ENCODE measurements at regions not wholly inside any gene's neighbourhood (a gene's known extent, or its start where the extent isn't known, plus 50 kb on each side); places are given as distances from the start of the nearest gene placed in this dataset.
A peak's percentile ranks its signal among the peaks of the same experiment; 100 is the strongest.
"Not testable (repeated sequence)": the region's sequence is repeated elsewhere in the genome, so short reads cannot be mapped to it uniquely, and the experiment has no call there.

DNA sequence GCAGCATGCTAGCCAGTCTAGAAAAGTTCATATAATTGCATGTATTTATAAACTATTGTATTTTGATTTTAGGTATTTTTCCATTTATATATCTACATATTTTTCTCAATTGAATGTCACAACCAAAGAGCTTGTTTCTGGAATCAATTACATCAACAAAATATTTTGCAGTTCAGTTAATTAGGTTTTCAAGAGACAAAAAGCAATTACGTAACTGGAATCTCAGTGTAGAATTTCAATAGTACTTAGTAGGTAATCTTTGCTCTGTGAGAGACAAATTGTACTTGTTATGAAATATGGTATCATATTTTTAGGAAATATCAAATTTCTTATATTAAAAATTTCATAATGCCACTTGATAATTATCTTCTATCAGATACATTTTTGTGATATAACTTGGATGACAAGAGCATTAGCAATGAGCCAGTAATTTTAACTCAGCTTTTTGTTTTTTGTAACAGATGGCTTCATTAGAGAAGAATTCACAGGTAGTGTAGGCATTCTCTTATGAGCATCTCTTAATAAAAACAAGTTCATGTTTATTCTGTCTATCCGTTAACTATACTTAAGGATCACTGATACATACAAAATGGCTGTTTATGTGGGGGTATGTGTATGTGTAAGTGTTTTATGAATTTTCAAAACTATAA is 774.7 kb downstream of the C12orf50 start:
- no peak for DNase-seq (ENCODE audit: low spot score)

DNA sequence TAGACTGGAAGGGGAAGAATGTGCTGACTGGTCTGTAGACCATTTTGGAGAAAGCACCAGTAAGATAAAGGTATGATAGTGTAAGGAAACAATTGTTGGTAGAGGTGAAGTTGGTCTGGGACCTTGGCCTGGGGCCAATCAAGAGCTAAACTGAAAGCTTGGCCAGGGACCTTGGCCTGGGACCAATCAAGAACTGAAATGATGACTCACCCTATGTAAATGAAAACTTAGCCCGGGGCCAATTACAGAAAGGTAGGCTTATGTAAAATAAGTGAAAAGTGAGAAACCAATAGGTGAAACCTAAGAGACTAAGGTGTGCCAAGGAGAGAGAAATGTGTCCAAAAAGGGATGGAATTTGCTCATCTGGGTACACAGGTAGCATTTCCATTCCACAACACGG is 776.0 kb downstream of the C12orf50 start:
- no peak for DNase-seq (ENCODE audit: low spot score)

DNA sequence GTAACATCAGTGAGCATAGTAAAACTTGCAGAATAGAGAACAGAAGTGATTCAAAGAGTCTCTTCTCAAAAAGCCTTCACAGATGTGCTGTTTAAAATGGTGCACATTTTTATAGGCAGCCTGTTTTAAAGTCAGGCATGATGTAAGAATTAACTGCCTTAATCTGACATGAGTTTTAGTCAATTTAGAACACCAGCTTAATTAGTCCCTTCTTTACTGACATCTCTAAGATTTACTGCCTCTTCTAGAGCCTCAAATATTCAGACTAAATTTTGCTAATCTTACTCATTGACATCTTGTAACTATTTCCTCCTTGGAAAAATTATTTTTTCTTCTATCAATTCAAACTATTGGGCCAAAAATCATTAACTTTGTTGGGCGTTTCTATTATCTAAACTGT is 782.5 kb downstream of the C12orf50 start:
- no peak for DNase-seq (ENCODE audit: low spot score)

DNA sequence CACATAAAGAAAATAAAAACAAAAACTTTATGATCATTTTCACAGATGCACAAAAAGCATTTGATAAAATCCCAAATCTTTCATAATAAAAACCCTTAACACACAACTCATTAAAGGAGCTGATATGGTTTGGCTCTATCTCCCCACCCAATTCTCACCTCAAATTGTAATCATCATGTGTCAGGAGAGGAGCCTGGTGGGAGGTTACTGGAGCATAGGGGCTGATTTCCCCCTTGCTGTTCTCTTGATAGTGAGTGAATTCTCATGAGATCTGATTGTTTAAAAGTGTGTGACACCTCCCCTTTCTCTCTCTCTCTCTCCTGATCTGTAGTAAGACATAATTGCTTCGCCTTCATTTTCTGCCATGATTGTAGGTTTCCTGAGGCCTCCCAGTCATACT is 790.7 kb downstream of the C12orf50 start:
- DNase-seq (ENCODE audit: low spot score): no peak

DNA sequence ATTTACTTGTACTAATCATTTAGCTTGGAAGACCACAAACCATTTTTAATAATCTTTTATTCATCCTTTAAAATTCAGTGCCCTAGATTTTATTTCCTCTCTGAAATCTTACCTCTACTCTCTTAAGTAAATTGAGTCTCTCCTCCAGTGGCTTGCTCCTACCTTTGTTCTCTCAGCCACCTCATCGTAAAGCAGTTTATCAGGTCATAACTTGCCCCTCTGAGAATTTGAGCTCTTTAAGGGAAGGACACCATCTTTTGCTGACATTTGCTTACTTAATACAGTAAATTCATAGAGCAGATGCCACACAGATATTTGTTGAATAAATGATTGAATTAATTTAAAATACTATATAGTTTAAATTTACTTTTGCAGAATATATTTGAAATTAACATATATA is 794.3 kb downstream of the C12orf50 start:
- DNase-seq (ENCODE audit: low spot score): no peak

DNA sequence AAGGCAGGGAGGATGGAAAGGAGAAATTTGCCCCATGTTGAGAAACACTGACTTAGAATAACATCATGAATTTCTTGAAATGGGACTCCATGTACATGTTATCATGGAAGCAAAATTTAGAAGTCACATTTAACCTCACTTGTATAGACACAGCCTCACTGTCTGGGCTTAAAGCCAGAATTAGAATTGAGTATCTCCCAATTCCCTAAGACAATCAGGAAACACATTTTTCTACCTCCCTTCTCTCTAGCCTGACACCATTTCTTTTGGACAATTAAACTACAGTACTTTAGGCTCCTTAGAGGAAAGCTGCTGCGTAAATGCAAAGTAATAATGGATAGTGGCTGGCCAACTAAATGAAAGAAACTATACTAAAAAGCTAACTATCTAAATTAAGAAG is 795.5 kb downstream of the C12orf50 start:
- DNase-seq (ENCODE audit: low spot score): no peak

DNA sequence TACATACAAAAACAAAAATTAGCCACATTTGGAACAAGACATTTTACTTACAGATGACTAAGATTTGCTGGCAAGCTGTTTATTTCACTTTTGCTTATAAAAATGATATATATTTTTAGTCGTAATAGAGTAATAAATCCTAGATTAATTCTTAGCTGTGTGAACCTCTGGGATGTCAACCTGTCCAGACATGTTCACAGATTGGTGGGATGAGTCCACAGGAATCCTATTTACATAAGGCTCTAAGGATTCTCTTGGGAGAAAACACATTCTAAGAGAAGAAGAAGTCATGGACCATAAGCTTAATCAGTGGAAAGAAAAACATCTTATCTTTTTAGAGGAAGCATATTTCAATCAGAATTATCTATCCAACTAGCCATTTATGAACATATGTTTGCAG is 797.4 kb downstream of the C12orf50 start:
- no peak for DNase-seq (ENCODE audit: low spot score)

DNA sequence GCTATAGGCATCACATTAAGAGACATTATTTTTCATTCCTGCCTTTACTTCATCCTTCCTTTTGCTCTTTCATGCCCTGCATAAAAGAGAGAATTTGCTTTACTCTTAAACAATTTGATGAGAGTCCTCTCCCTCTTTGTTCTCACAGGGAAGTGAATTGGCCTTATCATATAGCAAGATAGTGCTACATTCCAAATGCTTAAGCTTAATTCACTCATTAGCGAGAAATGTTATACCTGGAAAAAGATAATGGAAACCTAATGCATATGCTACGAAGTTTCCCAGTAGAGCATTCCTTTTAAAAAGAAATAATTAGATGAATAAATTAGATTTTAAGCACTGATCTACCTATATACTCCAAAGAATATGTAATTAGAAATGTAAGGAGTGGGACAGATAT is 798.8 kb downstream of the C12orf50 start:
- DNase-seq (ENCODE audit: low spot score): no peak

DNA sequence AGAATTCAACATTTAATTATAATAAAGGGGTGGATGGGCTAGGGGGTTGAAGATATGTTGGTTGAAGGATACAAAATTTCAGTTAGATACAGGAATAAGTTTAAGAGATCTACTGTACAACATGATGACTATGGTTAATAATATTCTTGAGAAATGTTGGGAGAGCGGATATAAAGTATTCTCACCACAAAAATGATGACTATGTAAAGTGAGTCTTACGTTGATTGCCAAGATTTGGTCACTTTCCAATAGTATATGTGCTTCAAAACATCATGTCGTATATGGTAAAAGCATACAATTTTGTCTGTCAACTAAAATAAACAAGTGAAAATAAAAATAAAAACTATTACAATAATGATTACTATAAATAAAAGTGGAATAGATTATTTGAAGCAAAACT is 802.0 kb downstream of the C12orf50 start:
- DNase-seq (ENCODE audit: low spot score): no peak

DNA sequence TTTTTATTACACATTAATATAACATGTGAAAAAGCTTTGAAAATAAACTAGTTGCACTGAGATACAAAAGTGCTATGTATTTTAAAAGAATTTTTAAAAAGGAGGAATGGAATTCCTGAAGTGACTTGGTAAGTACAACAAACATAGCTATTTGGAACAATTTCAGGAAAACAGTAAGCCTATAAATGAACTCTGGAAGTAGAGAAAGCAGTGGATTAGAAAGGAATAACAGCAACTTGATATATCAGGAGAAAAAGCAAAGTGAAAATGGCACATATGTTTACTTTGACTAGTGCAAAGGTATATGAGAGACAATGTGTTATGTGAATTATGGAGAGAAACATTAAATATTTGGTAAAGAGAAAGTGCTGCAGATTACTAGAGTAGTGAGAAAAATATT is 811.7 kb downstream of the C12orf50 start:
- no peak for DNase-seq (ENCODE audit: low spot score)

DNA sequence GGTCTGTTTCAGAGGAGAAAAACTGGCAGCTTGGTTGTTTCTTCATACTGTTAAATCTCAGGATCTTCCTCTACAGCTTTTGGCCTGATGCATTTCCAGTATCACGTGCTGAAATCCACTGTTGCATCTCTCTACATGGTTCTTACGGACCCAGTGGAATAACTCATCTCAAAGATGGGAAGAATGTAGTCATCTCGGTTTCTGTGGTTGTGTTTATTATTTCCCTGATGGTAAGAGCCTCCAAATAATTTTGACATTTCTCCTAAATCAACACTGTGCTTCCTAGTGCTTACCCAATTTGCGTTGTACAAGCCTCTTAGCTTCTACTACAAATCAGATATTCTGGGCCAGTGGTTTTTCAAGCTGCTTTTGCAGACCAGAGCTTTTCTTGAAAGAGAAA is 812.8 kb downstream of the C12orf50 start:
- DNase-seq (ENCODE audit: low spot score): no peak

DNA sequence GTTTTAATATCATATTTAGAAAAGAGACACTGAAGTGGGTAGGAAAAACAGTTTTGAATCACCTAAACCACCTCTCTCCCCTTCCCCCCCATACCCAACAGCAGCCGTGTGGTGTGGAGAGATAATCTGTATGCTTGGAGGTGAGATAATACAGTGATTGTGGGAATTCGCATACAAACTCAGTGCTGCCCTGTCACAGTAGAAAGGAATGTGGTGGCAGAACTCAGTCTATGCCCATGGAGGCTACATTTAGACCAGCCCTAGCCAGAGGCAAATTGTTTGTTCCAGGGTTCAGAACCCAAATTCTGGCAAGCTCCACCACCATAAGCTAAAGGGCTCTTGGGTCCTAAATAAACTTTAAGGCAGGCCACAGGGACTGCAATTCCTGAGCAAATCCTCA is 827.0 kb downstream of the C12orf50 start:
- no peak for DNase-seq (ENCODE audit: low spot score)

DNA sequence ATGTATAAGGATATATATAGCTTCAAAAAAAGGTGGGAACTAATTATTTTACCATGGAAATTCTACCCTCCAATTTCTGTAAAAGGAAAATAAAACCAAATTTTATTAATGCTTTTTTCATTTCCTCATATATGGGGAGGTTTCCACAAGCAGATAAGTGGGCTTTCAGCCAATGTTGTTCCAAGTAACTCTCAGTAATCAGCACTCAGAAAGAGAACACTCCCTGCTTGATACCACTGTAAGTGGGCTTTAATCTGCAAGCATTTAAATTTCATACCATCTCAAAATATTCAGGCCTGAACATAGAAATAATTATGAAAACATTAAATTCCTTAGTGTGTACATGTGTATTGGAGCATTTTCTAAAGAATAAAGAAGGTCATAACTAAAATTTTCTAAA is 827.6 kb downstream of the C12orf50 start:
- DNase-seq (ENCODE audit: low spot score): no peak

DNA sequence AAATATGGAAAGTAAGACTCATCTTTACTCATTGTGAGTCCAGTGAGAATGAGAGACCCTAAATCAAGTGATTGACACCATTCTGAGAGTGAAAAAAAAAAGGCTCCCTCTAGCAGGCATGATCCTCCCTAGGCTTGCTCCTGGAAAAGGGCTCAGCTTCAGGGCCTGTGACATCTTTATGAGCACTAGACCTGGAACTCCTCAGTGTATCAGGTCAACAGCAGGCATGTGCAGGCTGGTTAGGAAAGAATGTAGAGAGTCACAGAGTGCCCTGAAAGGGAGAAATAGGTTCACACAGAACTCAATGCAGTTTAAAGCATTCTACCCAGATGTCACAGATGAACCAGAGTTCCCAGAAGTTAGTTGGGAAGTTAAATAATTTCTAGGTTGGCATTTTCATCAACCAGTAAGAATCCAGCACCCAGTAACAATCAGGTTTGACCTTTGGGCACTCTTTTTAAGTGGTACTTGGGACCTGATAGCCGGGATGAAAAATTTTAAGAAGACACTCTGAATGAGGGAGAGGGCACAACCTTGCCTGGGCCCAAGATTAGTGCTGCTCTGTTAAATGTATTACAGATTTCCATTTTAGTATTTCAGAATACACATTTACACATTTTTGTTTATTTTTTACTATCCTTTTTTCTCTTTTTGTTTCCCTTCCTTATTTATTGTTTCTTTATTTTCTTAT is 828.8 kb downstream of the C12orf50 start:
- no peak for DNase-seq (ENCODE audit: low spot score)

DNA sequence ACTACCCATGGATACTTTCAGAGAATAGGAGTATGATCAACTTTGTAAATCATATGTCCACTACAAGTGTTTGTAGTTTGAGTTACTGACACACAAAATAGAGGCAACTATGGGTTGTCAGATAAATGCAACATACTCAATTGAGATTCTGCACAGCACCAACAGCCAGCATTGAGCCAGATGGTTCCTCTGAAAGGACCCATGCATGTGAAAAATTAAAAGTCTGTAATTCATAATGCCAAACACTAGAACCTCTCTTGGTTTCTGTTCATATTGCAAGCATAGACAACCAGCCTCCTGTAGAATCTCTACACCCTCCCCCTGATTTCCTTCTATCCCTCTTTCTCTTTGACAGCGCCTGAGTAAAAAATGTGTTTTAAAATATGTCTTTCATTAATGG is 831.0 kb downstream of the C12orf50 start:
- no peak for DNase-seq (ENCODE audit: low spot score)

DNA sequence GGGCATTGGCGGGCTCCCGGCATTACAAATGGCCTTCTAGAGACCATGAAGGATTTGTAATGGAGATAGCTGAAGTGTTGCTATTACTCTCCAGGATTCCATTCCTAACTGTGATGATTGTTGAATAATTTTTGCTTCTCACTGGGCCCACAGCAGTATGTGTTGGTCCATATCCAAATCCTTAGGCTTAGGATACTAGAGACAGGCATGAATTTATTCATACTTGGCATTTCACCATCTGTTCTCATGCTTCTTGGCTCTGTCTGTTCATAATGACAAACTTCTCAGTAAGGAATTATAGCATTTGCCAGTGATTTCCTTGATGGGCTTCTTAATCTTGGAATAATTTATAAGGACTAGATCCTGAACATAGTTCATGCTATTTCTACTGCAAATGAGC is 832.9 kb downstream of the C12orf50 start:
- DNase-seq (ENCODE audit: low spot score): no peak

DNA sequence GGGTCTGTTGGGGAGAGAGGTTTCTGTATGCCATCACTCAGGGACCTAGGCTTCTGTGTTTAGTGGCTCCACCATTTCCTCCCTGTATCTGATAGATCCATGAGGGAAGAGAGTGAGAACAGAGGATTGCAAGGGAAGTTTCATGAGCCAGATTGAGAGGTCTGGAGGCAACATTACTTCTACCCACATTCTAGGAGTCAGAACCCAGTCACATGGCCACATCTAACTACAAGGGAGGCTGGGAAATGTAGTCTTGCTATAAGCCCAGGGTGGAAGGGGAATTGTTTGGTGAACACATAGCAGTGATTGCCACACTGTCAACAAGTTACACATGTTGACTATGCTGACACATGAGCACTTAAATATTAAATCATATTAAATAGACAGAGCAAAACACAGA is 834.8 kb downstream of the C12orf50 start:
- not testable (repeated sequence) for DNase-seq (ENCODE audit: low spot score)

DNA sequence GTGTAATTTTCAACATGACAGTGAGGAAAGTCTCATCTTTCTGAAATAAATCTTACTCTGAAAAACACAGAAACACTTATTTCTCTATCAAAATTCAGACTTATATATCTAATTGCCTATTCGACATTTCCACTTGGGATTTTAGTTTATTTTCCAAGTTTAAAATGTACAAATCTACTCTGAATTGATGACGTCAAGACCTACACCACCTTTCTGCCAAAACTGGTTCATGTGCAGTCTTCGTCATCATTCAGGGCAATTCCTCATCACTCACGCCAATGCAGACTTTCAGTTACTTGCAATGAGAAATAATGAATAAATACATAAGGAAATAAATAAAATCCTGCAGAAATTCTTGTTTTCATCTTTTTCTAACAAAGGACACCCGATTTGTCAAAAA is 843.8 kb downstream of the C12orf50 start:
- no peak for DNase-seq (ENCODE audit: low spot score)

DNA sequence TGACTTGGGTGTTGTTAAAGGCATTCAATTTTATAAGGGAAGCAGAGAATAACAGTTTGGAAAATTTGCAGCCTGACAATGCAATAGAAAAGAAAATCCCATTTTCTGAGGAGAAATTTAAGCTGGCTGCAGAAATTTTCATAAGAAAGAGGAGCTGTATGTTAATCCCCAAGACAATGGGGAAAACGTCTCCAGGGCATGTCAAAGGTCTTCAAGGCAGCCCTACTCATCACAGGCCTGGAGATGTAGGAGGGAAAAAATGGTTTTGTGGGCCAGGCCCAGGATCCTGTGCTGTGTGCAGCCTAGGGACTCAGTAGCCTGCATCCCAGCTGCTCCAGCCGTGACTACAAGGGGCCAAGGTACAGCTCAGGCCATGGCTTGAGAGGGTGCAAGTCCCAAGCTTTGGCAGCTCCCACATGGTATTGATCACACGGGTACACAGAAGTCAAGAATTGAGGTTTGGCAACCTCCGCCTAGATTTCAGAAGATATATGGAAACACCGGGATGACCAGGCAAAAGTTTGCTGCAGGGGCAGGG is 846.4 kb downstream of the C12orf50 start:
- no peak for DNase-seq (ENCODE audit: low spot score)

DNA sequence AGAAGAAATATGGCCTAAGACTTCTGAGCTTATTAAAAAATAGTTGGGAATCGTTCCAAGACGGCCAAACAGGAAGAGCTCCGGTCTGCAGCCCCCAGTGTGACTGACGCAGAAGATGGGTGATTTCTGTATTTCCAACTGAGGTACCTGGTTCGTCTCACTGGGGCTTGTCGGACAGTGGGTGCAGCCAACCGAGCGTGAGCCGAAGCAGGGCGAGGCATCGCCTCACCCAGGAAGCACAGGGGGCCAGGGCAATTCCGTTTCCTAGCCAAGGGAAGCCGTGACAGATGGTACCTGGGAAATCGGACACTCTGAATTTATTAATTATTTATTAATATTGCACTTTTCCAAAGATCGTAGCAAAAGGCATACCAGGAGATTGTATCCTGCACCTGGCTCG is 857.8 kb downstream of the C12orf50 start:
- DNase-seq (ENCODE audit: low spot score): no peak

DNA sequence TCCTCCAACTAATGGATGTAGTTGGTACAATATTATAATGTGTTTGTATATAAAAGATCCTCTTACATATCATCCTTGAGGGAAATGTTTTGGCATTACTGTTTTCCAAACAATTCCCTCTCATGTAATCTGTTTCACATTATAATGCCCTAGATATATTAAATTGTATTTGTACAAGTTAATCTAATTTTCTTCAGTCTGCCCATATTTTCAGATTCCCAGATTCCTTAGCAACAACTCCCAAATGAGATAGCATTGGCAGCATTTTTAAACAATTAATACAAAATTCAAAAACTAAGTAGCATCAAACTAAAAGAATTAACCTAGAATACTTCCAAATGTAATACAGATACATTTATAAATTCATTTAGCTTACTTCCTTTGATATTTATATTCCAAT is 860.2 kb downstream of the C12orf50 start:
- DNase-seq (ENCODE audit: low spot score): no peak

DNA sequence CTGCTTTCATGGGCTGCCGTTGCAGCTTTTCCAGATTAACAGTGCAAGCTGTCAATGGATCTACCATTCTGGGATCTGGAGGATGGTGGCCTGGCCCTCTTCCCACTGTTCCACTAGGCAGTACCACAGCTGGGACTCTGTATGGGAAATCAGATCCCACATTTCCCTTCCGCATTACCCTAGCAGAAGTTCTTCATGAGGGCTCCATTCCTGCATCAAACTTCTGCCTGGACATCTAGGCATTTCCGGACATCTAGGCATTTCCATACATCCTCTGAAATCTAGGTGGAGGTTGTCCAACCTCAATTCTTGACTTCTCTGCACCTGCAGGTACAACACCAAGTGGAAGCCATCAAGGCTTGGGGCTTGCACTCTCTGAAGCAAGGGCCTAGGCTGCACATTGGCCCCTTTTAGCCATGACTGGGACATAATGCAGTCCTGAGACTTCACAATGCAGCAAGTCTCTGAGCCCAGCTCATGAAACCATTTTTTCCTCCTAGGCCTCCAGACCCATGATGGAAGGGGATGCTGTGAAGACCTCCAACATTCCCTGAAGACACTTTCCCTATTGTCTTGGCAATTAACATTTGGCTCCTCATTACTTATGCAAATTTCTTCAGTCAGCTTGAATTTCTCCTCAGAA is 863.3 kb downstream of the C12orf50 start:
- DNase-seq (ENCODE audit: low spot score): no peak

DNA sequence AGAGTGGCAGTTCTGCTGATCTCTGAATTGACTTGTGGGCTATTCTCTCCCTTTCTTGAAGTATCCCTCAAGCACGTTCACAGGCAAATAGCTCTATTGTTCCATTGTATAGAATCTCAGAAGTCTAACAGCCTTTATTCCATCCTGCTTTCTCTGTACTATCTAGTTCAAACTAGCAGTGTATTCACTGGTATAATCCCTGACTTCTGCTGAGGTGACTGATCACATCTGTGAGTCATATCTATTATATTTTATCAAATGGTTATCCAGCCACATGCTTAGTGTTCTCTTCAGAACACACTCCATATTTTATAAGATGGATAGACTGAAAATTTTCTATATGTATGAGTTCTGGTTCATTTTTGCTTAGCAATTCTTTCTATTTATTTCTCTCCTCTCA is 866.1 kb downstream of the C12orf50 start:
- peak; percentile 3 for DNase-seq (ENCODE audit: low spot score)

Data from RKO (cell line).